HFFc6 (cell line): ENCODE measurements at regions not wholly inside any gene's neighbourhood (a gene's known extent, or its start where the extent isn't known, plus 50 kb on each side); places are given as distances from the start of the nearest gene placed in this dataset.

Source experiments
- DNase-seq: peaks from one replicate; pipeline ENCODE4 v3.0.0-alpha.2; 2018
- H3K27ac Mint-ChIP-seq: 2 replicates; pipeline ENCODE4 v1.8.0; 2020; ENCODE audit warnings: mild to moderate bottlenecking, mixed read lengths
- H3K27me3 Mint-ChIP-seq: 2 replicates; pipeline ENCODE4 v1.8.0; 2021; ENCODE audit warnings: mild to moderate bottlenecking, moderate library complexity, mixed read lengths; ENCODE audit not compliant: insufficient read depth
- H3K36me3 Mint-ChIP-seq: 2 replicates; pipeline ENCODE4 v1.8.0; 2021; ENCODE audit warnings: low read depth, mixed read lengths
- H3K4me1 Mint-ChIP-seq: 2 replicates; pipeline ENCODE4 v1.8.0; 2020; ENCODE audit warnings: low read depth, mixed read lengths
- H3K4me3 Mint-ChIP-seq: 2 replicates; pipeline ENCODE4 v1.8.0; 2020; ENCODE audit warnings: mild to moderate bottlenecking, moderate library complexity, mixed read lengths
- H3K9me3 Mint-ChIP-seq: 2 replicates; pipeline ENCODE4 v1.8.0; 2020; ENCODE audit warnings: mild to moderate bottlenecking, mixed read lengths
- CTCF ChIP-seq: fragments of 200-600 bp; sonication (generic); IDR thresholded peaks from 2 replicates; pipeline ENCODE4 v1.5.0; 2021; ENCODE audit warnings: antibody characterized with exemption, mild to moderate bottlenecking

GRCh38 chr21:35405981-35406380 lies 356.9 kb upstream of the RUNX1 start:
- no peaks in the 10 kb centered on the region for H3K9me3 Mint-ChIP-seq
- peaks cover 30% of the 10 kb centered on the region for H3K4me1 Mint-ChIP-seq
- no peak for TF ChIP-seq CTCF
- no peak overlapping the region for H3K27ac Mint-ChIP-seq
- no peaks in the 10 kb centered on the region for H3K36me3 Mint-ChIP-seq
- H3K27me3 Mint-ChIP-seq, result peaks cover 3% of the 10 kb centered on the region
- no peak for DNase-seq
- H3K4me3 Mint-ChIP-seq, result no peak overlapping the region

- H3K36me3 Mint-ChIP-seq, result no peaks in the 10 kb centered on the region
- TF ChIP-seq CTCF, result no peak
- DNase-seq, result no peak
- H3K27ac Mint-ChIP-seq, result no peak overlapping the region
- peaks cover 47% of the 10 kb centered on the region for H3K4me1 Mint-ChIP-seq
- no peak overlapping the region for H3K4me3 Mint-ChIP-seq
- no peaks in the 10 kb centered on the region for H3K9me3 Mint-ChIP-seq
- peaks cover 1% of the 10 kb centered on the region for H3K27me3 Mint-ChIP-seq
Observed at GRCh38 chr21:35404247-35404646, 355.1 kb upstream of the RUNX1 start.

DNA sequence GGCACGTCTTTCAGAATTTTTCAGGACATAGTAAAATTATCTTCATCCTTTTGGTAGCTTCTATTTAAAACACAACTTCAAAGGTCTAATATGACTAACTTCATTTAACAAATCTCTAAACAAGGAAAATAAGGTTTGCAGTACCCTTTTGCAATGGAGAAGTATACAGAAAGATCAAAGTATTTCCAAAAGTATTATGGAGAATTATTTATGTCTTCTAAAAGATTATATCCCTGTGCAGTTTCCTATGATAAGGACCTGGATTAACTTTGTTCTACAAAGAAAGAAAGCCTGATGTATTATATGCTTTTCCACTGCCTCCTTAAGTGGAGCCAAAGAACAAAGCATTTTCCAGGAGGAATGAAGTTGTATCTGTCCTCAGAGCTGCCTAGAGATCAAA lies 353.0 kb upstream of the RUNX1 start:
- TF ChIP-seq CTCF, result no peak
- H3K36me3 Mint-ChIP-seq, result no peaks in the 10 kb centered on the region

GRCh38 chr21:35401476-35401875 lies 352.4 kb upstream of the RUNX1 start:
- Mint-ChIP-seq H3K4me3 (peak overlapping the region; percentile 20), H3K36me3 (no peaks in the 10 kb centered on the region), H3K27ac (peak overlapping the region; percentile 68), H3K9me3 (no peaks in the 10 kb centered on the region), H3K4me1 (peaks cover 43% of the 10 kb centered on the region), H3K27me3 (peaks cover 1% of the 10 kb centered on the region; the same call in 1 of the 2 replicates)
- no peak for TF ChIP-seq CTCF
- peak; percentile 53 for DNase-seq

More for the DNA sequence above, 353.0 kb upstream of the RUNX1 start:
- no peak overlapping the region for H3K4me3 Mint-ChIP-seq
- no peaks in the 10 kb centered on the region for H3K9me3 Mint-ChIP-seq
- peaks cover 1% of the 10 kb centered on the region; the same call in 1 of the 2 replicates for H3K27me3 Mint-ChIP-seq
- DNase-seq, result no peak
- H3K27ac Mint-ChIP-seq, result no peak overlapping the region
- peaks cover 42% of the 10 kb centered on the region for H3K4me1 Mint-ChIP-seq

DNA sequence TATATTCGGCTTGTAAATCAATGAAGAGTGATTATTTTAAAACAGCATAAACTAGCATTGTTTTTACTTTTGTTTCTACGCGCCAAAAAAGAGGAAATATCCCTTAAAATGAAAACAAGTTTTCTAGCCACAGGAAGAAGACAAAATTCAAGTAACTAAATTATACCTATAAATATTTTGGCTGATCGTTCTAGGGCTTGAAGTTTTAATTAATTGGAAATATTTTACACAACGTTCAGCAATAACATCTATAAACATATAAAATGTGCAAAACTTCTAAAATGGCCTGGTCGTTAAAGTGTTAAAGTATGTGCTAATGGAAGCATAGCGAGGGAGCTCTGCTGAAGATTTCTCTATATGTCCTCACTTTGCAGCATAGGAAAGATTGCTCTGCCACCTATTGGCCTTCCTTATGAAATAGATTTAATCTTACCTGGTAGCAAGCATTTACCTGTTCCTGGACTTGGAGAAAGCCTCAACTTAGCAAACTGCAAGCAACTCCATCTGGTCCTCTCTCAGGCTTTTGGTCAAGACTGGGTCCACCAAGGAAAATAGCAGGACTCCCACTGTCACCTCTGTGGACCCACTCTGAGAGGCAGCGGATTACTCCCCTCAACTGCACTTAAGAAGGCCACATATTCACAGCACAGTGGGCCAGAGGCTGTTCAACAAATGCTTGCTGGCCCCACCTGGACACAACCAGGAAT lies 351.3 kb upstream of the RUNX1 start:
- H3K4me1 Mint-ChIP-seq, result peaks cover 53% of the 10 kb centered on the region
- DNase-seq, result peak; percentile 39
- no peak overlapping the region for H3K27ac Mint-ChIP-seq
- H3K4me3 Mint-ChIP-seq, result no peak overlapping the region
- peaks cover 1% of the 10 kb centered on the region; the same call in 1 of the 2 replicates for H3K27me3 Mint-ChIP-seq
- peak; percentile 75 for TF ChIP-seq CTCF
- H3K9me3 Mint-ChIP-seq, result no peaks in the 10 kb centered on the region
- peaks cover 5% of the 10 kb centered on the region; the same call in 1 of the 2 replicates for H3K36me3 Mint-ChIP-seq
